Vagina (tissue), 2 donors: ENCODE measurements at regions not wholly inside any gene's neighbourhood (a gene's known extent, or its start where the extent isn't known, plus 50 kb on each side); places are given as distances from the start of the nearest gene placed in this dataset.

Experiments
- POLR2A ChIP-seq, 2 donors: fragments of 450-650 bp; IDR thresholded peaks; one replicate each; pipeline ENCODE4 v1.6.1; 2017; ENCODE audit warnings: antibody characterized with exemption in 2 of 2, mild to moderate bottlenecking in 2 of 2, moderate library complexity in 2 of 2
- TF ChIP-seq, protein P1 (sequence below), 3 experiments: fragments of 450-650 bp in 2 of 3; fragments of 200-600 bp in 1 of 3; sonication (generic) in 1 of 3; IDR thresholded peaks; one replicate each; pipeline ENCODE4 v1.5.1; 2017 to 2019; ENCODE audit warnings: antibody characterized with exemption in 3 of 3, mild to moderate bottlenecking in 2 of 3, moderate library complexity in 2 of 3

DNA sequence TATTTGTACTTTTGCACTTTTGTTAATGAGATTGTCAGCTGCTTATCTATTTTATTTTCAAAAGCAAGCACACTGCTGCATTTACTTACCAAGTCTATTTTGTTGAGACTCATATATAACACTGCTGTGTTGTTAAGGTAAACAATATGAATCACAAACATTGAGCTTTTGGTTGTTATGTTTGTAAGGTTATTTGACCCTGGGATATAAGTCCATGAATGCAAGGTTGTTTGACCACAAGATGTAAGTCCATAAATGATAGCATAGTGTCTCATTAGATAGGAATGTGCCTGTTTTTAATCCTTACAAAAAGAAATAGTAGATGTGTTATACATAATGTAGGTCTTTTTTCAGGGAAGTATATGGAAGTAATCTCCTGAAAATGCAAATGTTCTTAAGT, 845.9 kb downstream of the CDH9 start:
- TF ChIP-seq, protein P1, sequence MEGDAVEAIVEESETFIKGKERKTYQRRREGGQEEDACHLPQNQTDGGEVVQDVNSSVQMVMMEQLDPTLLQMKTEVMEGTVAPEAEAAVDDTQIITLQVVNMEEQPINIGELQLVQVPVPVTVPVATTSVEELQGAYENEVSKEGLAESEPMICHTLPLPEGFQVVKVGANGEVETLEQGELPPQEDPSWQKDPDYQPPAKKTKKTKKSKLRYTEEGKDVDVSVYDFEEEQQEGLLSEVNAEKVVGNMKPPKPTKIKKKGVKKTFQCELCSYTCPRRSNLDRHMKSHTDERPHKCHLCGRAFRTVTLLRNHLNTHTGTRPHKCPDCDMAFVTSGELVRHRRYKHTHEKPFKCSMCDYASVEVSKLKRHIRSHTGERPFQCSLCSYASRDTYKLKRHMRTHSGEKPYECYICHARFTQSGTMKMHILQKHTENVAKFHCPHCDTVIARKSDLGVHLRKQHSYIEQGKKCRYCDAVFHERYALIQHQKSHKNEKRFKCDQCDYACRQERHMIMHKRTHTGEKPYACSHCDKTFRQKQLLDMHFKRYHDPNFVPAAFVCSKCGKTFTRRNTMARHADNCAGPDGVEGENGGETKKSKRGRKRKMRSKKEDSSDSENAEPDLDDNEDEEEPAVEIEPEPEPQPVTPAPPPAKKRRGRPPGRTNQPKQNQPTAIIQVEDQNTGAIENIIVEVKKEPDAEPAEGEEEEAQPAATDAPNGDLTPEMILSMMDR (IDR thresholded peaks at IDR 0.05), result no peak
- no peak for TF ChIP-seq POLR2A (IDR thresholded peaks at IDR 0.05)
